ENCODE measurements at regions not wholly inside any gene's neighbourhood (a gene's known extent, or its start where the extent isn't known, plus 50 kb on each side); places are given as distances from the start of the nearest gene placed in this dataset.

- Mint-ChIP-seq H3K36me3 (ENCODE audit: unreplicated experiment) (no peaks in the 10 kb centered on the region), H3K4me1 (ENCODE audit: low read depth, unreplicated experiment) (no peaks in the 10 kb centered on the region), H3K27me3 (ENCODE audit: unreplicated experiment) (peaks cover 2% of the 10 kb centered on the region), H3K27ac (ENCODE audit: unreplicated experiment) (no peak overlapping the region), H3K4me3 (ENCODE audit: unreplicated experiment) (no peak overlapping the region), H3K9me3 (ENCODE audit: unreplicated experiment) (peaks cover 4% of the 10 kb centered on the region)
- no peak for DNase-seq
- no peak for TF ChIP-seq CTCF (IDR thresholded peaks at IDR 0.05; ENCODE audit: partially characterized antibody, unreplicated experiment)
Observed at GRCh38 chr9:79862921-79863890, 291.4 kb downstream of the TLE4 start.

GRCh38 chr9:79858508-79858907 lies 286.7 kb downstream of the TLE4 start:
- no peak overlapping the region for H3K4me3 Mint-ChIP-seq (ENCODE audit: unreplicated experiment)

GRCh38 chr9:79857188-79857587 lies 285.4 kb downstream of the TLE4 start:
- Mint-ChIP-seq H3K27ac (ENCODE audit: unreplicated experiment) (no peak overlapping the region), H3K4me3 (ENCODE audit: unreplicated experiment) (no peak overlapping the region), H3K4me1 (ENCODE audit: low read depth, unreplicated experiment) (no peaks in the 10 kb centered on the region), H3K9me3 (ENCODE audit: unreplicated experiment) (peaks cover 2% of the 10 kb centered on the region), H3K27me3 (ENCODE audit: unreplicated experiment) (peaks cover 2% of the 10 kb centered on the region), H3K36me3 (ENCODE audit: unreplicated experiment) (no peaks in the 10 kb centered on the region)
- no peak for TF ChIP-seq CTCF (IDR thresholded peaks at IDR 0.05; ENCODE audit: partially characterized antibody, unreplicated experiment)
- no peak for DNase-seq

More at GRCh38 chr9:79858508-79858907, 286.7 kb downstream of the TLE4 start:
- Mint-ChIP-seq H3K36me3 (ENCODE audit: unreplicated experiment) (no peaks in the 10 kb centered on the region), H3K27ac (ENCODE audit: unreplicated experiment) (no peak overlapping the region), H3K4me1 (ENCODE audit: low read depth, unreplicated experiment) (no peaks in the 10 kb centered on the region), H3K27me3 (ENCODE audit: unreplicated experiment) (peaks cover 3% of the 10 kb centered on the region), H3K9me3 (ENCODE audit: unreplicated experiment) (peaks cover 2% of the 10 kb centered on the region)
- no peak for TF ChIP-seq CTCF (IDR thresholded peaks at IDR 0.05; ENCODE audit: partially characterized antibody, unreplicated experiment)
- DNase-seq = no peak

GRCh38 chr9:79847074-79847473 lies 275.3 kb downstream of the TLE4 start:
- H3K9me3 Mint-ChIP-seq (ENCODE audit: unreplicated experiment) = peaks cover 1% of the 10 kb centered on the region
- H3K27ac Mint-ChIP-seq (ENCODE audit: unreplicated experiment) = no peak overlapping the region
- no peak for TF ChIP-seq CTCF (IDR thresholded peaks at IDR 0.05; ENCODE audit: partially characterized antibody, unreplicated experiment)
- DNase-seq = no peak
- no peaks in the 10 kb centered on the region for H3K36me3 Mint-ChIP-seq (ENCODE audit: unreplicated experiment)
- no peak overlapping the region for H3K4me3 Mint-ChIP-seq (ENCODE audit: unreplicated experiment)
- peaks cover 2% of the 10 kb centered on the region for H3K27me3 Mint-ChIP-seq (ENCODE audit: unreplicated experiment)
- no peaks in the 10 kb centered on the region for H3K4me1 Mint-ChIP-seq (ENCODE audit: low read depth, unreplicated experiment)
